Activated B cell treated with CpG ODN at 0.5 μM for 24 hours (primary cell): ENCODE measurements at regions not wholly inside any gene's neighbourhood (a gene's known extent, or its start where the extent isn't known, plus 50 kb on each side); places are given as distances from the start of the nearest gene placed in this dataset.

Experiments
- ATAC-seq: fragments of 200-7000 bp; cut with Tn5 transposase; one replicate; pipeline ENCODE4 v1.10.0; 2021; ENCODE audit warnings: low read depth, mild to moderate bottlenecking, moderate library complexity
- CTCF ChIA-PET: fragments of 350-600 bp; sonication (Branson Sonifier 250); formaldehyde crosslinking; loops from one replicate; lab custom pipeline; 2021; ENCODE audit warnings: antibody characterized with exemption; lab: Charles Lee
- POLR2A ChIA-PET: fragments of 350-600 bp; sonication (Branson Sonifier 250); formaldehyde crosslinking; loops from one replicate; lab custom pipeline; 2021; ENCODE audit warnings: antibody characterized with exemption; lab: Charles Lee
- DNase-seq: peaks from one replicate; pipeline ENCODE4 v3.0.0; 2022
- H3K27ac Mint-ChIP-seq: one replicate; pipeline ENCODE4 v1.8.0; 2020; ENCODE audit warnings: mixed read lengths
- H3K27me3 Mint-ChIP-seq: one replicate; pipeline ENCODE4 v1.8.0; 2021; ENCODE audit warnings: mixed read lengths
- H3K36me3 Mint-ChIP-seq: one replicate; pipeline ENCODE4 v1.8.0; 2021; ENCODE audit warnings: low read depth, mixed read lengths
- H3K4me1 Mint-ChIP-seq: one replicate; pipeline ENCODE4 v1.8.0; 2021; ENCODE audit warnings: mixed read lengths
- H3K4me3 Mint-ChIP-seq: one replicate; pipeline ENCODE4 v1.8.0; 2020; ENCODE audit warnings: mild to moderate bottlenecking, mixed read lengths
- H3K9me3 Mint-ChIP-seq: one replicate; pipeline ENCODE4 v1.8.0; 2020; ENCODE audit warnings: mixed read lengths
- CTCF ChIP-seq: fragments of 200-600 bp; IDR thresholded peaks from one replicate; pipeline ENCODE4 v1.8.0; 2022; ENCODE audit warnings: antibody characterized with exemption, mild to moderate bottlenecking
- intact Hi-C: fragments of 100-400 bp; cut with micrococcal nuclease; formaldehyde crosslinking; loops from one replicate; pipeline ENCODE4 v1.15.1; 2024

- no peak for ATAC-seq
- intact Hi-C loops: no loop called here
- Mint-ChIP-seq H3K36me3 (no peaks in the 10 kb centered on the region), H3K4me1 (peaks cover 27% of the 10 kb centered on the region), H3K27me3 (peaks cover 3% of the 10 kb centered on the region), H3K9me3 (no peaks in the 10 kb centered on the region), H3K27ac (no peak overlapping the region), H3K4me3 (no peak overlapping the region)
- no peak for TF ChIP-seq CTCF
- CTCF ChIA-PET: no interaction called here
- no peak for DNase-seq
- POLR2A ChIA-PET: no interaction called here
These were observed 130.1 kb upstream of the SYN3 start for GRCh38 chr22:33188326-33188725.

DNA sequence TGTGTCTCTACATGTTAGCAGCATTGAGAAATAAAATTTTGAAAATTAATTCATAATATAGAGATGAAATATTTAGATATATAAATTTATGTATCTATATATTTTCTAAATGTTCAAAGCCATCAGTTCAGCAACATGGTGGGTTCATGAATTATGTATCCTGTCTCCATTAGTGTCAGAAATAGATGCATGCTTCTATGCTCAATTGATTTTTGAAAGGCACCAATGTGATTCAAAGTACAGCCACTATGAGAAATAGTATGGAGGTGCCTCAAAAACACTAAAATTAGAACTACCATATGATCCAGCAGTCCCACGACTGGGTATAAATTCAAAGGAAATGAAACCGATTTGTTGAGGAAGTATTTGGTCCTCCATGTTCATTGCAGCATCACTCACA lies 128.6 kb upstream of the SYN3 start:
- no peak for DNase-seq
- Mint-ChIP-seq H3K4me1 (peaks cover 13% of the 10 kb centered on the region), H3K4me3 (no peak overlapping the region), H3K27me3 (peaks cover 9% of the 10 kb centered on the region), H3K9me3 (peaks cover 3% of the 10 kb centered on the region), H3K27ac (no peak overlapping the region), H3K36me3 (no peaks in the 10 kb centered on the region)
- POLR2A ChIA-PET: no interaction called here
- no peak for ATAC-seq
- CTCF ChIA-PET: no interaction called here
- intact Hi-C loops: no loop called here
- no peak for TF ChIP-seq CTCF

GRCh38 chr22:33180356-33180755 lies 122.2 kb upstream of the SYN3 start:
- no peaks in the 10 kb centered on the region for H3K36me3 Mint-ChIP-seq
- H3K27me3 Mint-ChIP-seq: peaks cover 17% of the 10 kb centered on the region
- POLR2A ChIA-PET: no interaction called here
- no peak overlapping the region for H3K4me3 Mint-ChIP-seq
- no peak for ATAC-seq
- no peak overlapping the region for H3K27ac Mint-ChIP-seq
- peaks cover 6% of the 10 kb centered on the region for H3K9me3 Mint-ChIP-seq
- intact Hi-C loops: no loop called here
- DNase-seq: no peak
- no peak for TF ChIP-seq CTCF
- no peaks in the 10 kb centered on the region for H3K4me1 Mint-ChIP-seq
- CTCF ChIA-PET: no interaction called here

DNA sequence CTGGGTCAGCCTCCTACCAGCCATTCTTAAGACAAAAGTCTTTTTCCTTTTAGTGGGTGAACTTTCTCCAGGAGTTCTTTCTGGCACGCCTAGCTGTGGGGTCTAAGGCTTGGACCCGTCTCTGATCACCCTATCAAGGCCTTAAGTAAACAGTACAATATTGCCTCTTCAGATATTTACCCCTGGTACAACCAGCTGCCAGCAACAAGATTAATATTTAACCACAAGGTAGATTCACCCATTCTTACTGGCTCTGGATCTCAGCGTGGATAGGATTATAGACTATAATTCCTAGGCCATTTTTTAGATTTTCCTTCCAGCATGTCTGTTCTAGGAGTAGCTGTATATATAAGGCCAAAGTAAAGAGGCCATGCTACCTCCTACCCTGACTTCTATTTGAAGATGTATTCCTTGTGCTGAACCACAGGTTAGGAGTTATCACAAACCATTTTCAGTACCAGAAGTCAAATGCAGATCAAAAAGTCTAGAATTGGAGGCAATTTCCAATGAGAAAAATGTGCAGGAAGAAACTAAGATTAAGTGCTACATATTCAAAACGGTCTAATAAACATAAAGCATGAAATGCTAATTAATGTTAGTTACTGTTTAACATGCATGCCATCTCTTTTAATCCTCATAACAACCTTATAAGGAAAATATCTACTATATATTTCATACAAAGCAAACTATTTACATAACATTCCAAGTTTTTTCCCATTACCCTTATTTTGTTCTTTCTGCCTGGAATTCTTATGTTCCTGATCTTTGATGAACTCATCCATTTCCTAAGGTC lies 110.0 kb upstream of the SYN3 start:
- no peaks in the 10 kb centered on the region for H3K9me3 Mint-ChIP-seq
- peaks cover 8% of the 10 kb centered on the region for H3K27me3 Mint-ChIP-seq
- DNase-seq (no peak), ATAC-seq (no peak)
- H3K27ac Mint-ChIP-seq: no peak overlapping the region
- no peaks in the 10 kb centered on the region for H3K4me1 Mint-ChIP-seq
- no peak overlapping the region for H3K4me3 Mint-ChIP-seq
- H3K36me3 Mint-ChIP-seq: no peaks in the 10 kb centered on the region
- TF ChIP-seq CTCF: no peak
- ChIA-PET POLR2A (no interaction called here), CTCF (no interaction called here)
- intact Hi-C loops: no loop called here

- no peak overlapping the region for H3K4me3 Mint-ChIP-seq
- intact Hi-C loops: no loop called here
- POLR2A ChIA-PET: no interaction called here
- H3K36me3 Mint-ChIP-seq: no peaks in the 10 kb centered on the region
- CTCF ChIA-PET: no interaction called here
- H3K4me1 Mint-ChIP-seq: no peaks in the 10 kb centered on the region
- peaks cover 10% of the 10 kb centered on the region for H3K27me3 Mint-ChIP-seq
- TF ChIP-seq CTCF: no peak
- H3K9me3 Mint-ChIP-seq: no peaks in the 10 kb centered on the region
- DNase-seq (no peak), ATAC-seq (no peak)
- H3K27ac Mint-ChIP-seq: no peak overlapping the region
These were observed 108.0 kb upstream of the SYN3 start for GRCh38 chr22:33166206-33166605.
